Endodermal cell (in vitro differentiated cells): ENCODE measurements at regions not wholly inside any gene's neighbourhood (a gene's known extent, or its start where the extent isn't known, plus 50 kb on each side); places are given as distances from the start of the nearest gene placed in this dataset.
"Not testable (repeated sequence)": the region's sequence is repeated elsewhere in the genome, so short reads cannot be mapped to it uniquely, and the experiment has no call there.

ENCODE experiments used
- DNase-seq: peaks from one replicate; pipeline ENCODE4 v3.0.0-alpha.2; 2017
- H3K27ac ChIP-seq: 2 replicates; pipeline ENCODE4 v1.5.1; 2013; ENCODE audit warnings: mild to moderate bottlenecking, low read depth, low read length, moderate library complexity
- H3K27me3 ChIP-seq: 2 replicates; pipeline ENCODE4 v1.6.1; 2013; ENCODE audit warnings: mild to moderate bottlenecking, low read length, moderate library complexity; ENCODE audit not compliant: insufficient read depth, control insufficient read depth, poor library complexity, severe bottlenecking
- H3K36me3 ChIP-seq: 2 replicates; pipeline ENCODE4 v1.7.0; 2013; ENCODE audit warnings: mild to moderate bottlenecking, low read length, moderate library complexity; ENCODE audit not compliant: control insufficient read depth, insufficient read depth
- H3K4me1 ChIP-seq: one replicate; pipeline ENCODE4 v1.7.0; 2013; ENCODE audit warnings: low read length; ENCODE audit not compliant: control insufficient read depth, insufficient read depth
- H3K4me3 ChIP-seq: 2 replicates; pipeline ENCODE4 v1.5.1; 2013; ENCODE audit warnings: mild to moderate bottlenecking, low read length, moderate library complexity
- H3K9ac ChIP-seq: 2 replicates; pipeline ENCODE4 v1.6.1; 2013; ENCODE audit warnings: mild to moderate bottlenecking, low read length, moderate library complexity; ENCODE audit not compliant: poor library complexity, severe bottlenecking; ENCODE audit errors: extremely low read depth
- H3K9me3 ChIP-seq: 2 replicates; pipeline ENCODE4 v1.6.1; 2013; ENCODE audit warnings: mild to moderate bottlenecking, low read length, moderate library complexity; ENCODE audit not compliant: control insufficient read depth
- H3K27ac Mint-ChIP-seq: 2 replicates; pipeline ENCODE4 v1.8.0; 2020; ENCODE audit warnings: mixed read lengths
- H3K27me3 Mint-ChIP-seq: 2 replicates; pipeline ENCODE4 v1.8.0; 2021; ENCODE audit warnings: mild to moderate bottlenecking, mixed read lengths; ENCODE audit not compliant: insufficient read depth
- H3K36me3 Mint-ChIP-seq: 2 replicates; pipeline ENCODE4 v1.8.0; 2020; ENCODE audit warnings: low read depth, mixed read lengths
- H3K4me1 Mint-ChIP-seq: 2 replicates; pipeline ENCODE4 v1.8.0; 2020; ENCODE audit warnings: mixed read lengths
- H3K4me3 Mint-ChIP-seq: 2 replicates; pipeline ENCODE4 v1.8.0; 2020; ENCODE audit warnings: mild to moderate bottlenecking, moderate library complexity, mixed read lengths
- H3K9me3 Mint-ChIP-seq: 2 replicates; pipeline ENCODE4 v1.8.0; 2020; ENCODE audit warnings: mild to moderate bottlenecking, mixed read lengths
- CTCF ChIP-seq: fragments of 200-600 bp; sonication (generic); conservative IDR thresholded peaks from 2 replicates; pipeline ENCODE4 v1.5.0; 2021; ENCODE audit warnings: antibody characterized with exemption, mild to moderate bottlenecking
- WGBS, 2 experiments: methylation state at CpG; one replicate each; pipeline versions ENCODE4 v1.1.5 to v1.1.7; 2013; ENCODE audit warnings: missing lambda C conversion rate in 2 of 2, mixed read lengths in 1 of 2; ENCODE audit not compliant: insufficient coverage in 1 of 2, insufficient read length in 1 of 2; 5-methylcytosine and 5-hydroxymethylcytosine counted together

- peaks cover 9% of the 10 kb centered on the region for H3K27me3 ChIP-seq
- no peak overlapping the region for H3K27ac ChIP-seq
- H3K36me3 ChIP-seq = no peaks in the 10 kb centered on the region
- H3K4me1 ChIP-seq = peaks cover 11% of the 10 kb centered on the region
- Mint-ChIP-seq H3K27me3 (peaks cover 30% of the 10 kb centered on the region), H3K36me3 (no peaks in the 10 kb centered on the region), H3K4me1 (peaks cover 24% of the 10 kb centered on the region), H3K27ac (no peak overlapping the region), H3K4me3 (no peak overlapping the region), H3K9me3 (no peaks in the 10 kb centered on the region)
- H3K9me3 ChIP-seq = peaks cover 6% of the 10 kb centered on the region
- peak; percentile 51 for DNase-seq
- H3K4me3 ChIP-seq = no peak overlapping the region
- no peak overlapping the region for H3K9ac ChIP-seq
- 78 to 81% methylated on average over 4 to 5 of the region's 5 CpGs for WGBS, 2 experiments
- peak; percentile 33 for TF ChIP-seq CTCF
Observed at GRCh38 chr17:34739386-34739785, 160.0 kb downstream of the TMEM132E start.

GRCh38 chr17:34737673-34738072, 158.3 kb downstream of the TMEM132E start:
- not testable (repeated sequence) for H3K27ac Mint-ChIP-seq, H3K9me3 ChIP-seq, H3K9me3 Mint-ChIP-seq, H3K9ac ChIP-seq, H3K27me3 ChIP-seq, H3K4me3 ChIP-seq, H3K27ac ChIP-seq, H3K36me3 Mint-ChIP-seq, H3K36me3 ChIP-seq, H3K4me3 Mint-ChIP-seq
- WGBS, 2 experiments = 82 to 97% methylated on average over 2 to 4 of the region's 4 CpGs
- Mint-ChIP-seq H3K4me1 (peaks cover 20% of the 10 kb centered on the region), H3K27me3 (peaks cover 25% of the 10 kb centered on the region)
- DNase-seq = peak; percentile 5
- H3K4me1 ChIP-seq = peaks cover 11% of the 10 kb centered on the region

- TF ChIP-seq CTCF = no peak
- no peak overlapping the region for H3K4me3 ChIP-seq
- H3K27ac ChIP-seq = no peak overlapping the region
- 79 to 86% methylated on average over 7 to 8 of the region's 8 CpGs for WGBS, 2 experiments
- Mint-ChIP-seq H3K27ac (no peak overlapping the region), H3K4me1 (peaks cover 13% of the 10 kb centered on the region), H3K36me3 (no peaks in the 10 kb centered on the region), H3K4me3 (no peak overlapping the region), H3K9me3 (peaks cover 4% of the 10 kb centered on the region), H3K27me3 (peaks cover 22% of the 10 kb centered on the region)
- H3K27me3 ChIP-seq = peaks cover 9% of the 10 kb centered on the region
- peaks cover 2% of the 10 kb centered on the region for H3K9me3 ChIP-seq
- no peaks in the 10 kb centered on the region for H3K36me3 ChIP-seq
- H3K9ac ChIP-seq = no peak overlapping the region
- H3K4me1 ChIP-seq = peaks cover 5% of the 10 kb centered on the region
- DNase-seq = peak; percentile 41
Observed at GRCh38 chr17:34736611-34737010, 157.2 kb downstream of the TMEM132E start.

GRCh38 chr17:34733333-34733732, 154.0 kb downstream of the TMEM132E start:
- Histone ChIP-seq H3K36me3 (no peaks in the 10 kb centered on the region), H3K9ac (no peak overlapping the region), H3K27me3 (peaks cover 9% of the 10 kb centered on the region), H3K9me3 (peaks cover 4% of the 10 kb centered on the region), H3K4me3 (no peak overlapping the region), H3K27ac (no peak overlapping the region), H3K4me1 (no peaks in the 10 kb centered on the region)
- DNase-seq = peak; percentile 52
- no peak overlapping the region for H3K27ac Mint-ChIP-seq
- no peak for TF ChIP-seq CTCF
- H3K9me3 Mint-ChIP-seq = peaks cover 6% of the 10 kb centered on the region
- 87 to 92% methylated on average over 5 of the region's 5 CpGs for WGBS, 2 experiments
- no peaks in the 10 kb centered on the region for H3K4me1 Mint-ChIP-seq
- H3K36me3 Mint-ChIP-seq = no peaks in the 10 kb centered on the region
- H3K4me3 Mint-ChIP-seq = no peak overlapping the region
- H3K27me3 Mint-ChIP-seq = peaks cover 18% of the 10 kb centered on the region
